Neural progenitor cell (in vitro differentiated cells): ENCODE measurements at regions not wholly inside any gene's neighbourhood (a gene's known extent, or its start where the extent isn't known, plus 50 kb on each side); places are given as distances from the start of the nearest gene placed in this dataset.

ENCODE experiments used
- DNase-seq: peaks from one replicate; pipeline ENCODE4 v3.0.0-alpha.2; 2016; ENCODE audit warnings: low spot score
- H2AFZ ChIP-seq: fragments of 200-600 bp; sonication (generic); replicated peaks from 2 replicates; pipeline ENCODE4 v1.6.1; 2016; ENCODE audit warnings: antibody characterized with exemption
- H3F3A ChIP-seq: fragments of 200-600 bp; sonication (generic); 2 replicates; pipeline ENCODE4 v1.6.1; 2016; ENCODE audit warnings: antibody characterized with exemption, low read depth
- H3K27ac ChIP-seq: fragments of 200-600 bp; sonication (generic); 2 replicates; pipeline ENCODE4 v1.5.1; 2016; ENCODE audit warnings: mild to moderate bottlenecking
- H3K27me3 ChIP-seq: fragments of 200-600 bp; sonication (generic); 2 replicates; pipeline ENCODE4 v1.6.1; 2016; ENCODE audit warnings: mild to moderate bottlenecking, moderate library complexity
- H3K36me3 ChIP-seq: fragments of 200-600 bp; sonication (generic); 2 replicates; pipeline ENCODE4 v1.5.1; 2016
- H3K4me1 ChIP-seq: fragments of 200-600 bp; sonication (generic); 2 replicates; pipeline ENCODE4 v1.6.1; 2016; ENCODE audit warnings: mixed run types
- H3K4me2 ChIP-seq: fragments of 200-600 bp; sonication (generic); 2 replicates; pipeline ENCODE4 v1.6.1; 2016
- H3K4me3 ChIP-seq: fragments of 200-600 bp; sonication (generic); 2 replicates; pipeline ENCODE4 v1.5.1; 2016
- H3K79me2 ChIP-seq: fragments of 200-600 bp; sonication (generic); 2 replicates; pipeline ENCODE4 v1.6.1; 2016; ENCODE audit warnings: low read depth
- H3K9ac ChIP-seq: fragments of 200-600 bp; sonication (generic); 2 replicates; pipeline ENCODE4 v1.6.1; 2016
- H3K9me3 ChIP-seq: fragments of 200-600 bp; sonication (generic); 2 replicates; pipeline ENCODE4 v1.5.1; 2016; ENCODE audit warnings: low read depth
- H4K20me1 ChIP-seq: fragments of 200-600 bp; sonication (generic); 2 replicates; pipeline ENCODE4 v1.6.1; 2016; ENCODE audit warnings: low read depth
- H3K27ac Mint-ChIP-seq: 3 replicates; pipeline ENCODE4 v1.8.0; 2021; ENCODE audit warnings: mixed read lengths
- H3K27me3 Mint-ChIP-seq: 2 replicates; pipeline ENCODE4 v1.8.0; 2022; ENCODE audit warnings: low read depth, mild to moderate bottlenecking, inconsistent platforms, moderate library complexity, mixed read lengths; ENCODE audit not compliant: insufficient read depth
- H3K36me3 Mint-ChIP-seq: 3 replicates; pipeline ENCODE4 v1.8.0; 2021; ENCODE audit warnings: mixed read lengths
- H3K4me1 Mint-ChIP-seq: 3 replicates; pipeline ENCODE4 v1.8.0; 2021; ENCODE audit warnings: mixed read lengths
- H3K4me3 Mint-ChIP-seq: 3 replicates; pipeline ENCODE4 v1.8.0; 2021; ENCODE audit warnings: mild to moderate bottlenecking, moderate library complexity, mixed read lengths
- H3K9me3 Mint-ChIP-seq: 3 replicates; pipeline ENCODE4 v1.8.0; 2020; ENCODE audit warnings: mixed read lengths
- EZH2 ChIP-seq: fragments of 200-600 bp; sonication (generic); IDR thresholded peaks from 2 replicates; pipeline ENCODE4 v1.6.1; 2017; ENCODE audit warnings: antibody characterized with exemption, mild to moderate bottlenecking, moderate library complexity
- EZH2phosphoT487 ChIP-seq: fragments of 200-600 bp; sonication (generic); IDR thresholded peaks from 2 replicates; pipeline ENCODE4 v1.6.1; 2017; ENCODE audit warnings: antibody characterized with exemption
- TF ChIP-seq, protein P1 (sequence below): fragments of 200-600 bp; sonication (generic); IDR thresholded peaks from 2 replicates; pipeline ENCODE4 v1.5.1; 2017; ENCODE audit warnings: antibody characterized with exemption, mild to moderate bottlenecking

DNA sequence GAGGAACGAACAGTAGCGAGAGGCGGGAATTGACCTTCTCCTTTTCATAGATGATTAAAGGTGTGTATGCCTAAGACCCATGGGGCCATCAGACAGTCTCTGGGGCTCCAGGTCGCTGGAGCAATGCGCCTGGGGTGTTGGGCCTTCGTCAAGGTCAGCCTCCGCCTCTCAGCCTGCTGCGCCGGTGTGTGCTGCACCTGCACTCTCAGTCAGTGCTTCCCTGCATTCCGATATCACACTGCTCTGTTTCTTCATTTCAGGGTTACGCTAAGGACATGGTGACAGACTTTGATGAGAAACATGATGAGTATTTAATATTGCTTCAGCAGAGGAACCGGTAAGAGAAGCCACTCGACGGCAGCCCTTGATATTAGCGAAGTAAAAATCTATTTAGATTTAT is 68.2 kb downstream of the KATNIP start:
- H3K27ac ChIP-seq = no peak overlapping the region
- H4K20me1 ChIP-seq = peaks cover 10% of the 10 kb centered on the region
- H3K36me3 Mint-ChIP-seq = peaks cover 13% of the 10 kb centered on the region
- TF ChIP-seq EZH2phosphoT487 = no peak
- no peak for TF ChIP-seq EZH2
- TF ChIP-seq, protein P1, sequence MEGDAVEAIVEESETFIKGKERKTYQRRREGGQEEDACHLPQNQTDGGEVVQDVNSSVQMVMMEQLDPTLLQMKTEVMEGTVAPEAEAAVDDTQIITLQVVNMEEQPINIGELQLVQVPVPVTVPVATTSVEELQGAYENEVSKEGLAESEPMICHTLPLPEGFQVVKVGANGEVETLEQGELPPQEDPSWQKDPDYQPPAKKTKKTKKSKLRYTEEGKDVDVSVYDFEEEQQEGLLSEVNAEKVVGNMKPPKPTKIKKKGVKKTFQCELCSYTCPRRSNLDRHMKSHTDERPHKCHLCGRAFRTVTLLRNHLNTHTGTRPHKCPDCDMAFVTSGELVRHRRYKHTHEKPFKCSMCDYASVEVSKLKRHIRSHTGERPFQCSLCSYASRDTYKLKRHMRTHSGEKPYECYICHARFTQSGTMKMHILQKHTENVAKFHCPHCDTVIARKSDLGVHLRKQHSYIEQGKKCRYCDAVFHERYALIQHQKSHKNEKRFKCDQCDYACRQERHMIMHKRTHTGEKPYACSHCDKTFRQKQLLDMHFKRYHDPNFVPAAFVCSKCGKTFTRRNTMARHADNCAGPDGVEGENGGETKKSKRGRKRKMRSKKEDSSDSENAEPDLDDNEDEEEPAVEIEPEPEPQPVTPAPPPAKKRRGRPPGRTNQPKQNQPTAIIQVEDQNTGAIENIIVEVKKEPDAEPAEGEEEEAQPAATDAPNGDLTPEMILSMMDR = no peak
- no peaks in the 10 kb centered on the region for H3K27me3 ChIP-seq
- H3K9ac ChIP-seq = no peak overlapping the region
- no peak overlapping the region for H3K4me3 ChIP-seq
- H3F3A ChIP-seq = no peaks in the 10 kb centered on the region
- H3K4me3 Mint-ChIP-seq = no peak overlapping the region
- no peaks in the 10 kb centered on the region for H3K36me3 ChIP-seq
- H2AFZ ChIP-seq = no peak overlapping the region
- H3K9me3 Mint-ChIP-seq = peaks cover 2% of the 10 kb centered on the region
- no peak for DNase-seq
- peak overlapping the region; percentile 43 for H3K27ac Mint-ChIP-seq
- H3K4me1 ChIP-seq = peaks cover 5% of the 10 kb centered on the region
- H3K4me1 Mint-ChIP-seq = peaks cover 19% of the 10 kb centered on the region
- no peak overlapping the region for H3K4me2 ChIP-seq
- peaks cover 2% of the 10 kb centered on the region for H3K27me3 Mint-ChIP-seq
- H3K79me2 ChIP-seq = no peaks in the 10 kb centered on the region
- no peaks in the 10 kb centered on the region for H3K9me3 ChIP-seq

DNA sequence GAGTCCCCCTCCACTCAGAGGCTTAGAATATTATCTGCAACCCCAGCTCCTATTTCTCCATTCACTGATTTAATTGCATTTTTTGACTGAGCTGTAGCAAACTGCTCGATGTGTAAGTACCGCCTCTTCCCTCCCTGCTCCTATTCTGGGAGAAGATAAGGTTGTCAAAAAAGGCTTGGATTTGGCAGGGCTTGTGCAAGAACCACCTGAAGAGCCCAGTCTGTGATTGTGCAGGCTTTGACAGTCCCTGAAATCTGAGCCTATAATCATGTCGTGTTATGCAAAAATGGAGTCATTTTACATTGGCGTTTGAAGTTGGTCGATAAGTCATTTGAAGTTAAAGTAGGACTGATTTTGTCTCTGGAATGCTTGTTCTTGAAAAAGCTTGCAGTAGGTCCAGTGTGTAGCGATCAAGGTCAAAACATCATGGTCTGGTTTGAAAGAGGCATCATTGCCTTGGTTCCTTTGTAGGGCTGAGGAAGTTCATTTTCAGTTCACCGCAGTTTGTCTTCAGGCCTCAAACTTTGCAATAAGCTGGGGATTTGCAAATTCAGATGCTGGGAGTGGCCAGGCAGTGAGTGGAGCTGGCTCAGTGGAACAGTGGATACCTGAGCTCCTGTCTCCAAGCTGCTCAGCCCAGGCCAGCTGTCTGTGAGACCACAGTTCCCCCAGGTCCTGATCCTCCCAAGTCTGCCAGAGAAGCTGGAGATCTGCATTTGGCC is 68.8 kb downstream of the KATNIP start:
- H3K4me3 Mint-ChIP-seq = no peak overlapping the region

DNA sequence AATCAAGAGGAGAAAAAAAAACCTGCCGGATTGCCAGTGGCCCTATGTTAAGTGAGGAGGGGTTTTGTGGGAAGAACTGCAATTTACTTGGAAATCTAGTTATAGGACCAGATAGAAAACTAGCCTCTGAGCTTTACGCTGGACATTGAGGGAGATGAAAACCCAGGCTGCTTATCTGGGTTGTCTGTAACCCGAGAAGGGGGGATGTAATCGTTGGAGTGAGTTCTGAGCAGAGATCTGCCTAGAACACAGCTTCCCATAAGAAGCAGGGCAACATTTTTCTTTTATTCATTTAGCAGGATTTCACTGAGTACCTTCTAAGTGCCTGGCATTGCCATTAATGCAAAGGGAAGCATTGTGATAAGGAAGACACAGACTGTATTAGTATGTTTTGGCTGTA is 70.6 kb downstream of the KATNIP start:
- Mint-ChIP-seq H3K27me3 (no peaks in the 10 kb centered on the region), H3K9me3 (peaks cover 2% of the 10 kb centered on the region), H3K4me3 (no peak overlapping the region), H3K36me3 (peaks cover 13% of the 10 kb centered on the region), H3K4me1 (peaks cover 19% of the 10 kb centered on the region), H3K27ac (no peak overlapping the region)
- Histone ChIP-seq H3F3A (no peaks in the 10 kb centered on the region), H2AFZ (no peak overlapping the region), H3K27ac (no peak overlapping the region), H3K79me2 (no peaks in the 10 kb centered on the region), H3K36me3 (no peaks in the 10 kb centered on the region), H3K4me2 (no peak overlapping the region), H3K9me3 (no peaks in the 10 kb centered on the region), H4K20me1 (peaks cover 10% of the 10 kb centered on the region), H3K4me1 (peaks cover 5% of the 10 kb centered on the region), H3K9ac (no peak overlapping the region), H3K27me3 (no peaks in the 10 kb centered on the region), H3K4me3 (no peak overlapping the region)
- TF ChIP-seq, protein P1 = no peak
- no peak for TF ChIP-seq EZH2phosphoT487
- no peak for DNase-seq

More for the DNA sequence above, 68.8 kb downstream of the KATNIP start:
- Histone ChIP-seq H3F3A (no peaks in the 10 kb centered on the region), H3K4me2 (no peak overlapping the region), H4K20me1 (peaks cover 10% of the 10 kb centered on the region), H3K4me1 (peaks cover 5% of the 10 kb centered on the region), H2AFZ (no peak overlapping the region), H3K9me3 (no peaks in the 10 kb centered on the region), H3K79me2 (no peaks in the 10 kb centered on the region), H3K27me3 (no peaks in the 10 kb centered on the region), H3K27ac (no peak overlapping the region), H3K9ac (no peak overlapping the region), H3K36me3 (no peaks in the 10 kb centered on the region), H3K4me3 (no peak overlapping the region)
- H3K27me3 Mint-ChIP-seq = no peaks in the 10 kb centered on the region
- peaks cover 13% of the 10 kb centered on the region for H3K36me3 Mint-ChIP-seq
- H3K27ac Mint-ChIP-seq = peak overlapping the region; percentile 29
- H3K4me1 Mint-ChIP-seq = peaks cover 19% of the 10 kb centered on the region
- TF ChIP-seq EZH2phosphoT487 = no peak
- TF ChIP-seq, protein P1 = no peak
- TF ChIP-seq EZH2 = no peak
- no peak for DNase-seq
- H3K9me3 Mint-ChIP-seq = peaks cover 2% of the 10 kb centered on the region
